HG02973 (cell line): ENCODE measurements at regions not wholly inside any gene's neighbourhood (a gene's known extent, or its start where the extent isn't known, plus 50 kb on each side); places are given as distances from the start of the nearest gene placed in this dataset.

Experiments
- ATAC-seq: cut with Tn5 transposase; IDR thresholded peaks from one replicate; pipeline ENCODE4 v1.9.1; 2021; ENCODE audit warnings: moderate library complexity; ENCODE audit not compliant: unreplicated experiment

DNA sequence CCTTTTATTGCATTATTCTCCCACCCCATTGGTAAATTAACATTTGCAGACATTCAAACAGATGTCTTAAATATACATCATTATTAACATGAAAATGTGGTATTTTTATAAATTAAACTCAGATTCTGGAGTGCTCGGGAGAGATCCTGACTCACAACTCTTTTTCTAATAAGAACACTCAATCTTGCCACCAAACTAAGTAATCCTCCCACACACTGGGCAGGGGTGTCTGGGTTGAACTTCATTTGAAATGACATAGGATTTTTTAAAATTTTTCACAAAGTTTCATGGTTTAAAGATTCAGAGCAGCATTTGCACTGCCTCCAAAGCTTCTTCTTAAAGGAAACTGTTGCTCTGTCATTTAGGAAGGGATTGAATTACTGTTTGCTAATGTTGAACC, 754.3 kb downstream of the MECOM start:
- no peak for ATAC-seq

DNA sequence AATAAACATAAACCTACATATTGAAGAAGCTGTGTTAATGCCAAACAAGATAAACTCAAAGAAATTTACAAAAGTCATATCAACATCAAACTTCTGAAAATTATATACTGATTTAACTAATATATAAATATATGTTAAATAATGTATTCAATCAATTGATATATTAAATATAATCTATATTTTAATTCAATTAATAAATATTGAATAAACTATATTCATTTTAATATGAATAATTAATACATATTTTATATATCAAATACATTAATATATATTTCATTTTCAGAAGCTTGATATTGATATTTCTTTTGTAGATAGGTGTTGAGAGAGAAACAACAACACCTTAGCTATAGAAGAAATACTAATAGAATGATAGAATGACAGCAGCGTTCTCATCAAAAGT, 768.1 kb downstream of the MECOM start:
- no peak for ATAC-seq

DNA sequence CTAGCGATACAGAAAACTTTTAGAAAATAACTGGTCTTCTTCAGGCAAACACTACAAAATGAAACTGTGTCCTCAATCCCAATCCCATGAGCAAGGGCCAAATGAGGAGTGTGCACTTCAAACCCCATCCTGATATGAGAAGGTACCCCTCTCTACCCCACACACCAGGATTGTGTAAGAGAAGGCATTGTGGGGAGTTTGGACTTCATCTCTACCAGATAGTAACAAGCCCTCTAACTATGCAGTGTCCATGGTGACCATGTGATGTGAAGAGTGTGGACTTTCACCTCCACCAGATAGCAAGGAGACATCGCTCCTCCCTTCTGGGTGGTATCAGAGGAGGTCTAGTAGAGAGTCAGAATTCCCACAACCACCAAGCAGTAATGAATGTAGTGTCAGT, 769.3 kb downstream of the MECOM start:
- ATAC-seq = no peak

DNA sequence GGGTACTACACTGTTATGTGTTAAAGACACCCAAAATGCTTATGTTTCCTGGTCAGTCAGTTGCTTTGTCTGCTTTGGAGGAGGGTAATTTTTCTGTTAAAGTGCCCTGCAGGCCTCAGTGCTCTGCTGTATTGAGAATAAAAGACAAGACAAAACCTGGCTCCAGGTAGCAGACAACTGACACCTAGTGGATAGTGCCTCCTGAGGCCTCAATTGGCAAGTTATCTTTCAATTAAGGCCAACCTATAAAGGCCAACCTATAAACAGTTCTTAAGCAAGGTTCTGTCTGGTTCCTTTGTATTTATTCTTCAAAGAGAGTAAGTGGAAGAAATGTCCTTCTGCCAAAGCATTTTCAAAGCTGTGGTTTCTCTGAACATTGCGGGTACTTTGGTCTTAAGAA, 773.8 kb downstream of the MECOM start:
- ATAC-seq = no peak

DNA sequence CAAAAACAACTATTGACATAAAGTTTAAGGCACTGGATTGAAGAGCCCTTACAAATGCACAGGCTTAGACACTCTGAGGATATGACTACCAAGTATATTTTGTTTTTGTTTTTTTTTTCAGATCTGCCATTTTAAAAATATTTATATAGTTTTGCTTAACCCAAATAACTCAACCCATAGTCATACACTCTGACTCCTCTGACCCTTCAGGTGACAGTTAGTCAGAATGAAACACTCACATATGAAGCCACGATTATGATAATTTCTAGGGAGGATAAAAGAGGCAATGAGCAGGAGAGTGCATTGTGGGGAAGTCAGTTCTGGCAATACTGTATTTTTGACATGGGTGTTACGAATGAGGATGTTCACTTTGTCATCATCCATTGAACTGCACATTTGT, 774.7 kb downstream of the MECOM start:
- no peak for ATAC-seq

DNA sequence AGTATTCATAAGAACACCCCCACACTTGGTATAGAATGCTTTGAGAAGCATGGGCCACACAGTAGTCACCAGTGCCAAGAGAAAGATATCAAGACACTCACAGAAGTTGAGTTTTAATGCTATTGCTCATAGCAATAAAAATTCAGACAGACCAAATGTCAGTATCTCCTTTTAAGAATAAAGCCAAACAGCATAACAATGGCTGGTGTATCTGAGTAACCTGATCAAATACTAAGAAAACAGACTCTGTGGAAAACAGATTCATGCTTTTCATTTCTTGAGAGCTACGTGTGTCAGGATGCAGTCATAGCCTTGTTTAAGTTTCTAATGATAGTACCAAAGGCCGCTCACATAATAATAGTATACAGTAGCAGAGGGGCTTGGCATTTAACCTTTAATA, 778.5 kb downstream of the MECOM start:
- ATAC-seq = no peak

DNA sequence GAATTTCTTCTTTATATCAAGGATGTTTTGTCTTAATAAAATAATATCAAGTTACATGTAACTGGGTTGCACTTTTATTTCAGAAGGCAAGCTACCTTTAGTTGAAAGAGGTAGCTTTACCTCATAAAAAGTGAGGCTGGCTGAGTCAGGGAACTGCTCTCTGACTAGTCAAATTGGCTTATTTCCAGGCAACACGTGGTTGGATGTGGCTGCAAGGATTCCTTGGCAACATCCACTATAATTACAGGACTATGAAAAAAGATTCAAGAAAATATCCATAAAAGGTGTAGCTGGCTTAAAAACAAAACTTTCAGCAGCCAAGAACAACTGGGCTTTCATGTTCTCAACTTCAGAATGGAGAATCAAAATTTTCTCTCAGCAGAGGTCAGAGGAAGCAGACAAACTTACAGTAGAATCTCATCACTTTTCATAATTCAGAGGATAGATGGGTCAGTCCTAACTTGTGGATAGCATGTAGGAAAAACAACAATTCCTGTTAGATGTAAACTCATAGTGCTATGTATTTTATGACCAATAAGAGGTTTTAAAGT, 779.1 kb downstream of the MECOM start:
- ATAC-seq = no peak

DNA sequence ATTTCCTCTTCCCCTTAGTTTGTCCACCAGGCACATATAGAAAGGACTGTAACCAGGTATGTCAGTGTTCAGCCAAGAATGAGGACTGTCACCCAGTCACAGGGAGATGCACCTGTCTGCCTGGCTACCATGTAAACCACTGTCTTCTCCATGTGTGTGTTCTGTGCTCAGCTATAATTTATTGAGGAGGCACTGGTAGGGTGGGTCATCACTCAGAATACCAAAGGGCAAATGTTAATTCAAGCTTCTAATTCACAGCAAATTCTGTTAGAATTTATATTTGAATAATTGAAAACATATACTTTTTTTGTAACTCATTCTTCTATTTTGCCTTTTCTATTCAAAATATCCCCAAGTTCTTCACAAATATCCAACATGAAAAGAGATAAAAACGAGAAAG, 780.4 kb downstream of the MECOM start:
- ATAC-seq = no peak

DNA sequence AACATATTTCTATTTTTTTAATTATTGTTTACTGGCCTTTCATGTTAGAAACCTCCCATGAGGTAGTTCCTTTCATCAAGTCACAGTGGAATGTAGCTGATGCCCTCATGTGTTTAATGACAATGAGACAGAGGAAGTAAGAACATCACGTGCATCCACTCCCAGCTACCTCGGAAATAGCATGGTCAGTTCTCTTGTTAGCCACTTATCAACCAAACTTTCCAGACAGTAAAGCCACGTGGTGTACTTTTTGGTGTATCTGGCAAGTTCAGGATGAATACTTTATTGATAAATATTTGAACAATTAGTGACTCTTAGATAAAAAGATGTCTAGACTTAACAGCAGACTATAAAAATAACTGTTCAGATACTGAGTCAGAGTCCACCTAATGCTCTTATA, 781.7 kb downstream of the MECOM start:
- no peak for ATAC-seq

DNA sequence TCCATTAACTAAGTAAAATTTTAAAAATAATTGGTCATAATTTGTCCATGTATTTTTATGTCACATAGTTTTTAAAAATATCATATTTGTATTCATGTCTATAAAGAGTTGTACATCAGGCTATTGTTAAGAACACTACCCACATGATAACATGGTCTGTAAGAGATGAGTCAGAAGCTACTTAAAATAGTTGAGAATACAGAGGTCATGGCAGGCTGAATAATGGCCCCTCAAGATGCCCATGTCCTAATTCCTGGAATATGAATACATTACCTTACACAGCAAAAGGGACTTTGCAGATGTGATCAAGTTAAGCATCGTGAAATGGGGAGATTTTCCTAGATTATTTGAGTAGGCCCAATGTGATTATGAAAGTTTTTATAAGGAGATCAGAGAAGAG, 782.9 kb upstream of the GOLIM4 start:
- ATAC-seq = no peak

DNA sequence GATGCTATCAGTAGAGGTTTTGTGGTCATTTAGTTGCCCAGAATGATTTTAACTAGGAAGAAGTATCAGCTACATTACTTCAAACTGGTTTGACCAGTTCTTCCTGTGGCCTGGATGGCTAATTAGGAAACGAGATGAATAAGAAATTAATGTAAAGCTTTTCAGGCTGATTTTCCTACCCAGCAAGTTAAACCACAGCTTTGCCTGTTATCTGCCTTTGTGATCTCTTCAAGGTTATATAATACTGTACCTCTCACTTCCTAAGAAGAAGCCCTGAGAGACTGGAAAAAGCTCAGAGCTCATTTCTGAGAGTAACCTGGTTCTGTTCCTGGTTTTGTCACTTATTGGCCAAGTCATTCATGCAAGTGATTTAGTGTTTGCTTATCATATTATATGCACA, 782.2 kb upstream of the GOLIM4 start:
- no peak for ATAC-seq

DNA sequence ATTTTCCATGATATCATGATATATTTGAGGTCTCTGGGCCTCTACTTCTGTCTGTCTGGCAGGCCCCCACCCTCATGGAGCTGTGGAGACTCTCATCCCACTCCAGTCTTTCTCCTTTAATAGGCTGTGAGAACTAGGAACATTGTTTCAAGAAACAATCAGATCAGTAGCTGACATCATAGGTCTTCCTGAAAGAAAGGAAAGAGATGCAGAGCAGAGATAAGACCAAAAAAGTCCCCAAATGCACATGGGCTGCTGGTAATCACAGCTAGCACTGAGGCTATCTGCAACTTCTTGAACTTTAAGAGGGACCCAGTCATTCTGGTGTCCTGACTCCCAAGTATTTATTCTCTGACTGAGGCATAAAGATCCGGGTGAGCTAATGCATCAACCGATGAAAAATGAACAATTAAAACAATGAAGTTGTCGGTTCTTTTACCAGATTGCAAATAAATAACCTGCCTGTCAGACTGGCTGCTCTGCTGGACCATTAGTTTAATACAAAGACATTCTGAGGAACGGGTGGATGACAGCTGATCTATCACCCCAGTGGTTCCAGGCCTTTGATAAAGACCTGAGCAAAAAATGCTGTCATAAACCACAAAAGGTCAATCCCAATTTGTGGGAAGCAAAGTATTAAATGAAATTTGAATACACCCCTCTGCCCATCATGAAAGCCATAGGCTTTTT, 780.8 kb upstream of the GOLIM4 start:
- no peak for ATAC-seq

DNA sequence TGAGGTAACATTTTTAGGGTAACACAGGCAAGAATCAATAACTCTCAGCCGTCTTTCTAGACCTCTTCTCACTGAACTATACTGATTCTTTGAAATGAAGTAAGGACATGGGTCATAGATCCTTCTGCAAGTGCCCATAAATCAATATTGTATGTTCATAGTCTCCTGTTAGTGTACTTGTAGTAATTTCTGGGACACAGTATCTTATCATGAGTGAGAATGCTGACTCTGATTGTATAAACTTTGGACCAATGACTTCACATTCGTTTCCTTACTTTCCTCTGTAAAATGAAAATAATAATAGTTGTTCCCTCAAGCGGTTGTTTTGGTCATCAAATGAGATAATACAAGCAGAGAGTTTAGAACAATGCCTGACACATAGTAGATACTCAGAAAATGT, 777.1 kb upstream of the GOLIM4 start:
- no peak for ATAC-seq

DNA sequence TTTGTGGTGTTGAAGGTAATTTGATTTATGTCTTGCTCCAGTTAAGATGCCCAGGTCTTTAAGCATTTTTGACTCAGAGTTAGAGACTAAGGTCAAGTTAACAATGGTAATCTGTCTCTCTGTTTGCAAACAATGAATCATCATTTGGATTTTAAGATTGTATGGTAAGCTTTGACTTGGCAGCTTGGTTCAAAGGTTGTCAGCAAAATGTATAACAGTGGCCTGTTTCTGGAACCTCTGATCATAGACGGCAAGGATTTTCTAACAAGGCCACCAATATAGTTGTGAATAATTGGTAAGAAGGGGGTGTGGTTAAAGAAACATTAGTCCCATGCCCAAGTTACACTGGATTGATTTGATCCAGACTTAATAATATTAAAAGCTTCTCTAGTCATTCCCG, 775.2 kb upstream of the GOLIM4 start:
- ATAC-seq = no peak

DNA sequence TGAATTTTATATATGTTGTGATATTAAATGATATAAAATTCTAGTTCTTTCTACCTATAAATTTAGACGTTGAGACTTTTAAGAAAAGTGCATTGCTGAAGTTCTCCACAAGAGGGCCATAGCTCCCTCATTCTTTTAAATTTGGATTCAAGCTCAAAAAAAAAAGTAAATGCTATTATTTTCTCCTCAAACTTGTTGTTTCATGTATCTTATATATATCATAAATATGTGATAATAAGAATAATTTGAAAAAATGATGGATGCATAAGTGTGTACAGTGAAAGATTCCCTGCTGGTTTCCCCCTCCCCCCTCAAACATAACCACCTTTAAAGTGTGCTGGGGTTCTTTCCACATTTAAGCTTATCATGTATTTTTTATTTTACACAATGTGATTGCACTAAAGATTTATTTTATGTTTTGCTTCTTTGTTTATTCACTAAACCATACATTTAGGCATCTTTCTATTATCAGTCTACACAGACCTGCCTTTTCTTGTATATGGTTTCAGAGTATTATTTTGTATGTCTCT, 769.4 kb upstream of the GOLIM4 start:
- ATAC-seq = no peak

DNA sequence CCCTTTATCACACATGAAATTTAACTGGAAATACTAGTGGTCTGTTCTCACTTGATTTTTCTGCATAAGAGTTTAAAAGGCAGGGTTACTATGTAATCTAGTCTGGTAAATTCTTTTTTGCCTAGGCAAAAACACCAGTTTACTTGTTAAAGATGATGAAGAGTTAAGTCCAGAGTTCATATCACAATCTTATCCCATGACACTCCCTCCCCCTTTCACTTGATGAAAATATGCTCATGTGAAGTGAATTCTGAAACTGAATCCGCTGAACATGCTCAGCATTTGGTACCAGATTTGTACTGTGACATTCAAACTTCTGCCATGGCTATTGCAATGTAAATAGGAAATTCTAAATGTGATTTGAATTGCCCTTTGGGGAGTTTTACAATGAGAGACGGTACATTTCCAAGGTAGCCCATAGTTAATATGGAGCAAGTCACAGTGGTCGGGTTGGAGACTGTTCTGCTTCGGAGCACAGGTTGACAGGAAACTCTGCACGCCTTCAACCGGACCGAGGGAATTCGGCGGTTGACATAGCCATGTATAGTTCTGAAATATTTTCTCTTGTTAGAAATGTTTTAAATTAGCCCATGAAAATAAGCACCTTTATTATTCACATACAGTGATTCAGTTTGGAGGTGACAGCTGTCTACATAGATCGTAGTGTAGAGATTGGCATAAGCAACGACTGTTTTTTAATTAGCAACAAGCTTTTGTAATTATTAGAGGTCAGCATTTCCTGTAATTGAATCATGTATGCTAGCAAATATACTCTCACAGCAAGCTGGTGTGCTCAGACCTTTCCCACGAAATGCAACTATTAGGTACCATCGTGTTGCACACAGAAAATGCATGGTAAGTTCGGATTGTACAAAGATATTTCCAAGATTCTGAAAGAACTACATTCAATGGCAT, 768.6 kb upstream of the GOLIM4 start:
- ATAC-seq = no peak

DNA sequence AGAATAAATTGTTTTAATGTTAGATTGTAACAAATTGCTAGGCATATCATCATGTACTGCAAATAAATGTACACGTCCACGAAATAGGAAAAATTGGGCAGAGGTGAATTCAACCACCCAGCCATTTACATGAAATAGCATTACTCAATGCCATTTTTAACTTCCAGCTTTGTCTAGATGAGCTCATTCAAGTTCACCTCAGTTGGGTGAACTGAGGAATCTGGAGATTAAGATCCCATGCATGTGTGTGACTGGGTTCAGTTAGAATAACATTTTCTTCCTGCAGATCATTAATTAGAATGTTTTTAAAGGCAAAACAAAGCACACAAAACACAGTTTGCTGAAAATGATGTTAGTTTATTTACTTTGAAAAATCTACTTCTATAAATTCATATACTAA, 767.8 kb upstream of the GOLIM4 start:
- ATAC-seq = no peak

DNA sequence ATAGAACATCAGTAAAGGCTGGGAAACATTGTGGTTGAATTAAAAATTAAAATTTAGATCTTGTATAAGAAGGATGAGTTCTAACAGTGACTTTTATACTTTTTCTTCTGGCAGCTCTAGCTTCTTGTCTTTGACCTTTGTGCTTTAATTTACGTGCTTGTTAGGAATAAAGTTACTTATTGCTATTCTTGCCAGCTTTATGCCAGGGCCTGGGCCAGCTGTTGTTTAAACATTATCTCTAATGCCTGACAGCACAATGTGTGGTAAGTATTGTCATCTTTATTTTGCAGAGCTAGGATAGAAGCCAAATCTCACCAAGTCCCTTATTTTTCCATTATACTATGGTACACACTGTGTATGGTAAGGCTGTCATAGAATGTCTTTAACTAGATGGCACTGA, 766.7 kb upstream of the GOLIM4 start:
- no peak for ATAC-seq

DNA sequence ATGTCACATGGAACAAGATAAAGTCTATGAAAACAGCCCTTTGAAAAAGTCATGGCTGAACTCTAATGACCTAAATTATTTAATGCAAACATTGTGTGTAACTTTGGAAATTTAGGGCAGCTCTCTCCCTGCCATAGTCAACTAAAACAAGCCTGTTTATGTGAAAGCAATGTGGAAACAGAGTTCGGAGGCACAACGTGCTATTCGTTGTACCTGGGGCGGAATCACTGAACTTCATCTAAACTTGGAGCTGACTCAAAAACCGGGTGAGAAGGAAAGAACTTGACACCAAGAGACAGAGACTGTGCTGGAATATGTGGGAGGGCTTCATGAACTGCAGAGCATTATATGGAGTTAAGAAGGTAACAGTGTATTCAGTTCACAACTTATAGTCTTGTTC, 764.9 kb upstream of the GOLIM4 start:
- no peak for ATAC-seq

DNA sequence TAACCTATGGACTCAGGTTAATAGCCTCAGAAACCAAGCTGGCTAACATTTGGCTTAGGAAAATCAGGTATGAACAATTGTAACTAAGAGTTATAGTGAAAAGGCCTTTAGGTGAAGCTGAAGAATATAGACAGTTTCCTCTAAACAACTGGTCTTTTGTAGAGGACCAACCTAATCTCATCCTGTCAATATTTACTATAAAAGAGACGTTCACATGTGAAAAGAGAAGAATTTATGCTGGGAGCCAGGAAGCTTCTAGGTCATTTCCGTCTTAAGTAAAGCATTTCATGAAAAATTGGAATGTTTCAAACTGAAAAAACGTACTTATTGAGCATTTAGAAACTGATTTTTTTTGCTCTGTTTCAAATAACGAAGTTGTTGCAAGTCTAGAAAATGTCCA, 764.3 kb upstream of the GOLIM4 start:
- ATAC-seq = no peak

DNA sequence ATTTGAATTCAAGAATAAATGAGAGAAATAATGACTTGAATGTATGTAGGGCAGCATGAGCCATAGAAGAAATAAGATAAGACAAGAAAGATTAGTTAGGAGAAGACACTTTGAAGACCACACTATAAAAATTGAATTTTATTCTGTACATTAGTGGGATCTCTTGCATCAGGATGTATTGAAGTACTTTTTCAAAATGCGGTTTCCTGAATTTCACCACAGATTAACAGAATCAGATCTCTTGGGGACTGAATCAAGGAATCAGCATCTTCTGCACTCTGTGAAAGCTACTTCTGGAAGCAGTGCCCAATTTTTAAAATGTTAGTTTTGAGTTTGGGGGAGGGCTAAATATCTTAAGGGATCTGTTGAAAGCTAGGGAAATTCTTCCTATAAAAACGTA, 763.9 kb upstream of the GOLIM4 start:
- ATAC-seq = no peak

DNA sequence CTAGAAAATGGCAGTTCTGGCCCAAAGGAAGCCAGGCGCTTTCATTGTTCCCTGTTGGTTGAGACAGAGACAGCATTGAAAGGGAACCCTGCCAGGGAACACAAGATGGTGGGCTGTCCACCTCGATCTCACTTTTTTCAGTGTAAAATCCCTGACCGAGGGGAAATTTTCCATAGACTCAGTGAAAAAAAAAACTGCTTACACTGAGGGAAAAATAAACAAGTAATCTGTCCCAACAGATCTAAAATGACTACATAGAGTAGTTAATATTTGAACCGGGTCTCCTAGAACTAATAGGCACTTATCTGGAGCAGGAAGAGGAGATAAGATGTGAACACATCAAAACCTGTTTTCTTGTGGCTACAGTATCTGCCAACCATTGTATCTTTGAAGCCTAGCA, 763.4 kb upstream of the GOLIM4 start:
- no peak for ATAC-seq
